ENCODE measurements at regions not wholly inside any gene's neighbourhood (a gene's known extent, or its start where the extent isn't known, plus 50 kb on each side); places are given as distances from the start of the nearest gene placed in this dataset.

DNA sequence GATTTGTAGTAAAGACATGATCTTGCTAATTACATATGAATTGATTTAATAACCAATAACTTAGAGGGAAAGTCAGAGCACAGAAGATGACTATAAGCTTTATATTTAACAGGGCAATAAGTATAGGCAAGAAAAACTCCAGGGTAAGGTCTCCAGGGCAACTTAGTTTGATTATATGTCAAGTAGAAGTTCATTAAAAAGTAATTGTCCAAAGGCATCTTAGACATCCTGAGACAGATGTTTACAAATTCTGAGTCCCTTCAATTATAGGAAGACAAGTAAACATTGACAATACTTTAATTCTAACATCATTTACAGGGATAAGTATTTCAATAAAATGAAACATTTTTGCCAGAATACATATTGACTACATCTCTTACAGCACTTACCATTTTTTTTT lies 416.0 kb downstream of the RAP2B start:
- Histone ChIP-seq H3K4me1 (ENCODE audit: low read depth) (no peaks in the 10 kb centered on the region), H3K27me3 (no peaks in the 10 kb centered on the region), H3K9me3 (ENCODE audit: low read depth) (no peaks in the 10 kb centered on the region), H3K36me3 (no peaks in the 10 kb centered on the region), H3K27ac (no peak overlapping the region), H3K4me3 (no peak overlapping the region)
- no peak for DNase-seq (ENCODE audit: low read depth in 1 of 2, low spot score in 1 of 2)
- TF ChIP-seq, protein P1, sequence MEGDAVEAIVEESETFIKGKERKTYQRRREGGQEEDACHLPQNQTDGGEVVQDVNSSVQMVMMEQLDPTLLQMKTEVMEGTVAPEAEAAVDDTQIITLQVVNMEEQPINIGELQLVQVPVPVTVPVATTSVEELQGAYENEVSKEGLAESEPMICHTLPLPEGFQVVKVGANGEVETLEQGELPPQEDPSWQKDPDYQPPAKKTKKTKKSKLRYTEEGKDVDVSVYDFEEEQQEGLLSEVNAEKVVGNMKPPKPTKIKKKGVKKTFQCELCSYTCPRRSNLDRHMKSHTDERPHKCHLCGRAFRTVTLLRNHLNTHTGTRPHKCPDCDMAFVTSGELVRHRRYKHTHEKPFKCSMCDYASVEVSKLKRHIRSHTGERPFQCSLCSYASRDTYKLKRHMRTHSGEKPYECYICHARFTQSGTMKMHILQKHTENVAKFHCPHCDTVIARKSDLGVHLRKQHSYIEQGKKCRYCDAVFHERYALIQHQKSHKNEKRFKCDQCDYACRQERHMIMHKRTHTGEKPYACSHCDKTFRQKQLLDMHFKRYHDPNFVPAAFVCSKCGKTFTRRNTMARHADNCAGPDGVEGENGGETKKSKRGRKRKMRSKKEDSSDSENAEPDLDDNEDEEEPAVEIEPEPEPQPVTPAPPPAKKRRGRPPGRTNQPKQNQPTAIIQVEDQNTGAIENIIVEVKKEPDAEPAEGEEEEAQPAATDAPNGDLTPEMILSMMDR (IDR thresholded peaks at IDR 0.05; ENCODE audit: low read depth, low read length), result no peak

DNA sequence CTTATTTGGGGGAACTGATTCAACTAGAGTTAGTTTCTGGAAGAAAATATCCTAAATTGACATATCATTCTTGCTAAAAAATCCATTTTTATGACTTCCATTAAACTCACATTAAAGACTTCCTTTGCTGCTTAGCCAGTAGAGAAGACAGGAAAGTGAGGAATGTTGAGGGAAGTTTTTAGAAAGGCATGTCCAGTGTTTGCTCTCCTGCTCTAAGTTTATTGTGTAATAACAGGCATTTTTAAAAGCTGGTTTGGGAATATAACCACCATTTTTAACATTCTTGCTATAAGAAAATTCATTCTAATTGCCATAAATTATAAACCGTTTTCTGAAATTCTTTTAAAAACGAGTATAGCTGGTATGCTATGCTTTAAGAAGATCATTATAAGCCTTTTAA lies 428.0 kb downstream of the RAP2B start:
- TF ChIP-seq, protein P1 (IDR thresholded peaks at IDR 0.05; ENCODE audit: low read depth, low read length), result no peak

DNA sequence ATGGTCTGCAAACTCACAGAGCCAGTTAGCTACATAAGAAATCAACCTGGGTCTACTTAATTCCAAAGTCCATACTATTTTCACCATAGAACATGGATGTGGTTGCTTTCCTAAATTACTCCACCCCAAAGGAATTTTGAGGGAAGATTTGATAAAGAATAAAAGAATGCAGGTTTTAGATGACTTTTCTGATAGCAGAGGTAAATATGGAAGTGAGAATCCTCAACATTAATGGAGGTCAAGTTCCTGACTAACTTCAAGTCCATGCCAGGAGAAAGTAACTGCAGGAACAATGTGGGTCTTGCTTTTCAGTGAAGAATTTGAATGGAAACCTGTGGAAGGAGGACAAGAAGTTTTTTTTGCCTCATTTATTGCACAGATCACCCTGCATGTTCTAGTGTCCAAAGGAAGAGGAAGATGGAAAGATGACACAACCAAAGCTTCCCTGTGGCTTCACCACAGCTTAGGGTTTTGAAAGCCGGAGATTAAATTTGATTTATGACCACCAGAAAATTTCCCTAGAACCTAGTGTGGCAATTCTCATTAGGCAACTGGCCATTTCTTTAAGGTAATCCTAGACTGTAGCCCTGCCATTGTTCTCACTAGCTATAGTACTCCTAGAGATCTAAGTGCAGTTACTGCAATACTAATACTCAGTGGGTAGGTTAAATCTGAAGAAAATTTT lies 429.7 kb downstream of the RAP2B start:
- DNase-seq (ENCODE audit: low read depth in 1 of 2, low spot score in 1 of 2), result peak in 1 of 2 donors; percentile 8
- Histone ChIP-seq H3K36me3 (no peaks in the 10 kb centered on the region), H3K27me3 (no peaks in the 10 kb centered on the region), H3K4me3 (no peak overlapping the region), H3K9me3 (ENCODE audit: low read depth) (no peaks in the 10 kb centered on the region), H3K4me1 (ENCODE audit: low read depth) (peaks cover 10% of the 10 kb centered on the region), H3K27ac (no peak overlapping the region)
- TF ChIP-seq, protein P1 (IDR thresholded peaks at IDR 0.05; ENCODE audit: low read depth, low read length), result no peak

More for the DNA sequence above, 428.0 kb downstream of the RAP2B start:
- DNase-seq (ENCODE audit: low read depth in 1 of 2, low spot score in 1 of 2), result no peak
- Histone ChIP-seq H3K36me3 (no peaks in the 10 kb centered on the region), H3K4me3 (no peak overlapping the region), H3K27me3 (no peaks in the 10 kb centered on the region), H3K27ac (no peak overlapping the region), H3K4me1 (ENCODE audit: low read depth) (peaks cover 10% of the 10 kb centered on the region), H3K9me3 (ENCODE audit: low read depth) (no peaks in the 10 kb centered on the region)

DNA sequence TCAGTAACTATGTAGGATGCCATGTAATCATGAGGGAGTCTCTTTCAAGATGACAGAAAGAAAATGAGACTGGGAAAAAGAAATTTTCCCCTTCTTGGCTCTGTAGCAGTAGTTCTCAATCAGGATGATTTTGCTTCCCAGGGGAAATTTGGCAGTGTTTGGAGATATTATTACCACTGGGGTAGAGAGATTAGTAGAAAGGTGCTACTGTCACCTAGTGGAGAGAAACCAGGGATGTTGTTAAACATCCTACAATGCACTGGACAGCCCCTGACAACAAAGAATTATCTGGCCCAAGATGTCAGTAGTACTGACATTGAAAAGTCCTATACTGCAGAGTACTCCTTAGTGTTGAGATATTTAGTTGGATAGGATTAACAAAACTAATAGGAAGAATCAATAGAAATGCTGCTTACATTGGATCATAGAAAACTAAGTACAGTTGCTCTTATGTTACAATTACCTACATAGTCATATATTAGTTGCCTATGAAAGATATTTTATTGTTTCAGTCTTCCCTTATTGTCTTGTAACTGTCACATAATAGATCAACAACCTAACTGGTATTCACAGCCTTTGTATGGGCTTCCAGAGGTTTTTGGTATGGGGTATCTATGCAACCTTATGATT lies 433.3 kb downstream of the RAP2B start:
- Histone ChIP-seq H3K4me1 (ENCODE audit: low read depth) (peaks cover 10% of the 10 kb centered on the region), H3K27ac (no peak overlapping the region), H3K36me3 (no peaks in the 10 kb centered on the region), H3K27me3 (no peaks in the 10 kb centered on the region), H3K9me3 (ENCODE audit: low read depth) (no peaks in the 10 kb centered on the region), H3K4me3 (no peak overlapping the region)
- TF ChIP-seq, protein P1 (IDR thresholded peaks at IDR 0.05; ENCODE audit: low read depth, low read length), result peak; percentile 72
- peak; percentile 30 to 64 for DNase-seq (ENCODE audit: low read depth in 1 of 2, low spot score in 1 of 2)

DNA sequence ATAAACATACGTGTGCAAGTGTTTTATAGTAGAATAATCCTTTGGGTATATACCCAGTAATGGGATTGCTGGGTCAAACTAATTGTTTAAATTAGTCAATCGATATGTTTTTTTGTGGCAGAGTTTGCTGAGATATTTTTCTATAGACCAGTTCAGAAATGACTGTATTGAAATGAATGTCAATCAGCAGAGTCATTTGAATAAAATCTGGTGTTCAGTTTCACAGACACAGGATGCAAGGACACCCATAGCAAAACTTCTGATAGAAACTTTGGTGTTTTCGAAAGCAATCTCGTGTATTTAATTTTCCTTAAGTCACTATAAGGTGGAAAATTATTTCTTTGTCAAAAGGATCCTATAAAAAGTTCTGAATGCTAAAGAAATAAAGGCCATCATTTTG lies 434.4 kb downstream of the RAP2B start:
- Histone ChIP-seq H3K27me3 (no peaks in the 10 kb centered on the region), H3K27ac (no peak overlapping the region), H3K4me1 (ENCODE audit: low read depth) (peaks cover 10% of the 10 kb centered on the region), H3K36me3 (no peaks in the 10 kb centered on the region), H3K4me3 (no peak overlapping the region), H3K9me3 (ENCODE audit: low read depth) (no peaks in the 10 kb centered on the region)
- TF ChIP-seq, protein P1 (IDR thresholded peaks at IDR 0.05; ENCODE audit: low read depth, low read length), result no peak
- no peak for DNase-seq (ENCODE audit: low read depth in 1 of 2, low spot score in 1 of 2)

Data from cardiac muscle cell (in vitro differentiated cells and primary cell).